Adrenal gland (tissue), 9 donors: ENCODE measurements at regions not wholly inside any gene's neighbourhood (a gene's known extent, or its start where the extent isn't known, plus 50 kb on each side); places are given as distances from the start of the nearest gene placed in this dataset.

Source experiments
- DNase-seq, 7 donors: peaks; one replicate each; pipeline ENCODE4 v3.0.0-alpha.2; 2019 to 2020
- H3K27ac ChIP-seq, 5 donors: fragments of 200-600 bp; sonication (generic) in 4 of 5; 1 replicate in 3 of 5; 2 replicates in 2 of 5; pipeline versions ENCODE4 v1.5.1 to v1.8.0; 2016 to 2020; ENCODE audit warnings: mild to moderate bottlenecking in 1 of 5
- H3K27me3 ChIP-seq: fragments of 200-600 bp; 2 replicates; pipeline ENCODE4 v1.8.0; 2021
- H3K36me3 ChIP-seq, 2 donors: fragments of 200-600 bp; replicated peaks in 1 of 2; 1 replicate in 1 of 2; 2 replicates in 1 of 2; pipeline versions ENCODE4 v1.5.1 to v1.8.0; 2018 to 2022
- H3K4me1 ChIP-seq, 2 donors: fragments of 200-600 bp; replicated peaks in 1 of 2; 1 replicate in 1 of 2; 2 replicates in 1 of 2; pipeline versions ENCODE4 v1.5.1 to v1.8.0; 2018 to 2021
- H3K4me3 ChIP-seq, 4 donors: fragments of 200-600 bp; sonication (generic) in 3 of 4; one replicate each; pipeline ENCODE4 v1.5.1; 2016 to 2018
- H3K9me3 ChIP-seq, 3 donors: fragments of 200-600 bp; sonication (generic) in 1 of 3; replicated peaks in 1 of 3; 1 replicate in 2 of 3; 2 replicates in 1 of 3; pipeline versions ENCODE4 v1.5.1 to v1.8.0; 2016 to 2021
- POLR2A ChIP-seq, 2 donors: fragments of 450-650 bp; IDR thresholded peaks; one replicate each; pipeline ENCODE4 v1.6.1; 2017; ENCODE audit warnings: antibody characterized with exemption in 2 of 2, mild to moderate bottlenecking in 2 of 2, moderate library complexity in 1 of 2
- WGBS, 4 donors: extraction: QIAGEN DNeasy Blood & Tissue Kit in 2 of 4; methylation state at CpG; one replicate each; pipeline versions ENCODE4 v1.1.5 to v1.1.7; 2013 to 2017; 5-methylcytosine and 5-hydroxymethylcytosine counted together
- intact Hi-C, 2 donors: fragments of 100-400 bp; cut with DNase I; formaldehyde crosslinking; loops; one replicate each; pipeline versions ENCODE4 v1.14.1 to v1.15.0; 2022 to 2023
- TF ChIP-seq, protein P1 (sequence below), 6 experiments: fragments of 450-650 bp in 4 of 6; fragments of 200-600 bp in 2 of 6; sonication (generic) in 1 of 6; IDR thresholded peaks; 1 replicate in 5 of 6; 2 replicates in 1 of 6; pipeline versions ENCODE4 v1.5.1 to v1.8.0; 2016 to 2021; ENCODE audit warnings: antibody characterized with exemption in 6 of 6, mild to moderate bottlenecking in 2 of 6, moderate library complexity in 1 of 6
- donor health status: healthy with polysubstance abuse.
- donor health status: Bipolar disorder and iron deficiency.
- donor health status: DM: yes; HTN: yes; CAD: no.
- donor health status: DM: no; HTN: no; CAD: no.
- donor health status: DM: no; HTN: no; CAD: no.

DNA sequence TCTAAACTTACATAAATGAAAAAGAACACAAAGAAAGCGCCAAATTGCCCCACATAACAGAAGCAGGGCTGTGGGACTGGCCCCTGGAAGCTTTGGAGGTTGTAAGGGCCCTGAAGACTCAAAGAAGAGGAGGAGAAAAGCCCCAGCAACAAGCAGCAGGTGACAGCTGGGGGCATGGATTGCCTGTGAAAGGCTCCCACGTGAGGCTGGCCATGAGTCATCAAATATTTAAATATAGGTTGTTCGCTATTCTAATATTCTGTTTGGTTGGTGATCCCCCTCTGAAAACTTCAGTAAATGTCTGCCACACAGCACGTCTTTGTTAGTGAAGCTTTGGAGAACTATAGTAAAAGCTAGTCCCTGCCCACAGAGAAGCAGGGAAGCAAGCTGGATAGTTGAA lies 132.4 kb downstream of the MREG start:
- Histone ChIP-seq H3K27me3 (no peaks in the 10 kb centered on the region), H3K36me3 (no peaks in the 10 kb centered on the region), H3K9me3 (no peaks in the 10 kb centered on the region), H3K4me3 (no peak overlapping the region), H3K27ac (no peak overlapping the region), H3K4me1 (no peaks in the 10 kb centered on the region)
- TF ChIP-seq, protein P1, sequence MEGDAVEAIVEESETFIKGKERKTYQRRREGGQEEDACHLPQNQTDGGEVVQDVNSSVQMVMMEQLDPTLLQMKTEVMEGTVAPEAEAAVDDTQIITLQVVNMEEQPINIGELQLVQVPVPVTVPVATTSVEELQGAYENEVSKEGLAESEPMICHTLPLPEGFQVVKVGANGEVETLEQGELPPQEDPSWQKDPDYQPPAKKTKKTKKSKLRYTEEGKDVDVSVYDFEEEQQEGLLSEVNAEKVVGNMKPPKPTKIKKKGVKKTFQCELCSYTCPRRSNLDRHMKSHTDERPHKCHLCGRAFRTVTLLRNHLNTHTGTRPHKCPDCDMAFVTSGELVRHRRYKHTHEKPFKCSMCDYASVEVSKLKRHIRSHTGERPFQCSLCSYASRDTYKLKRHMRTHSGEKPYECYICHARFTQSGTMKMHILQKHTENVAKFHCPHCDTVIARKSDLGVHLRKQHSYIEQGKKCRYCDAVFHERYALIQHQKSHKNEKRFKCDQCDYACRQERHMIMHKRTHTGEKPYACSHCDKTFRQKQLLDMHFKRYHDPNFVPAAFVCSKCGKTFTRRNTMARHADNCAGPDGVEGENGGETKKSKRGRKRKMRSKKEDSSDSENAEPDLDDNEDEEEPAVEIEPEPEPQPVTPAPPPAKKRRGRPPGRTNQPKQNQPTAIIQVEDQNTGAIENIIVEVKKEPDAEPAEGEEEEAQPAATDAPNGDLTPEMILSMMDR (IDR thresholded peaks at IDR 0.05): no peak
- no peak for TF ChIP-seq POLR2A (IDR thresholded peaks at IDR 0.05)
- DNase-seq: no peak
- intact Hi-C loops: no loop called here
- WGBS, 4 donors: 73 to 88% (median 86%) methylated on average over 4 of the region's 4 CpGs

- DNase-seq: no peak
- H3K27me3 ChIP-seq: no peaks in the 10 kb centered on the region
- H3K27ac ChIP-seq: no peak overlapping the region
- WGBS, 4 donors: 69 to 90% (median 83%) methylated on average over 8 of the region's 8 CpGs
- H3K9me3 ChIP-seq: no peaks in the 10 kb centered on the region
- no peaks in the 10 kb centered on the region for H3K4me1 ChIP-seq
- H3K36me3 ChIP-seq: no peaks in the 10 kb centered on the region
- intact Hi-C loops: no loop called here
- TF ChIP-seq, protein P1 (IDR thresholded peaks at IDR 0.05): no peak
- no peak for TF ChIP-seq POLR2A (IDR thresholded peaks at IDR 0.05)
- no peak overlapping the region for H3K4me3 ChIP-seq
Measured at GRCh38 chr2:215879977-215880940, 133.1 kb downstream of the MREG start.

DNA sequence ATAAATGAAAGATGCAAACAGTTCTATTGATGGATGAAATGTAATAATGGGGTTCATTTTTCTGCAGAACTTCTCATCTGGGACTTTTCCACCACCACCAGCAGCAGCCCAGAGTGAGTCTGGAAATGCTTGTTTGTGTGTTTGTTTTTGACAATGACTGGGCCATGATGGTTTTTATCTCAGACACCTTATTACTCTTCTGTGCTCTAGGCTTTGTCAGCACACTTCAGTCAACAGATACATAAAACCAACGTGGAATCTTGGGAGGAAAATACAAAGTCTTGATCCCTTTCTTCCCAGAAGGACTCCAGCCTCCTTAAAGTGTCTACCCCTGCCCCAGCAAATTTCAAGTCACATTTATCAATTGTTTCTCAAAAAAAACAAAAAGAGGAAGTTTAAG lies 134.0 kb downstream of the MREG start:
- DNase-seq: no peak
- intact Hi-C loops: no loop called here
- no peaks in the 10 kb centered on the region for H3K4me1 ChIP-seq

DNA sequence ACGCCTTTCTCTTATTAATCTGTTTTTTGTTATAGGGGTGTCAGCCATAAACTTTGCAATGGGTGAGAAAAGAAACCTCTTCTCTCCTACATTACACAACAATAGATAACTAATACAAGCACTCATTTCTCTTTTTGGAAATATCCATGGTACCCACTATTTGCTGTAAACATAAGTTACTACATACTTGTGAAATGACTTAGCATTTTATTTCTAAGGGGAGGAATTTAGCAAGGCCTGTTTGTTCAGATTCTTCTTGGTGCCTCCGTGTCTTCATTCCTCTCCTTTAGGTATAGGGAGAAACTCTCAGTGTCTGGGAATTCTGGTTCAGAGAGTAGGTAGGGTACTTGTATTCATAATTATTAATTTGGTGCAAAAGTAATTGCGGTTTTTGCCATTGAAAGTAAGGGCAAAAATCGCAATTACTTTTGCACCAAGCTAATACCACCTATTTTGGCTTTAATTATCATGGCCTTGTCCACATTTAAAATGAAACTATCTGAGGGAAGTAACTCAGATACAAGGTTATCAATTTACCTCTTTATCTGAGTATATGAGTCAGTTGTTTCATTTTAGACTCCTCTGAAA lies 134.8 kb downstream of the MREG start:
- Histone ChIP-seq H3K9me3 (no peaks in the 10 kb centered on the region), H3K27ac (no peak overlapping the region), H3K4me3 (no peak overlapping the region), H3K36me3 (no peaks in the 10 kb centered on the region), H3K27me3 (no peaks in the 10 kb centered on the region), H3K4me1 (no peaks in the 10 kb centered on the region)
- WGBS, 4 donors: 80 to 89% (median 87%) methylated on average over 4 of the region's 4 CpGs
- intact Hi-C loops: no loop called here
- no peak for DNase-seq
- TF ChIP-seq POLR2A (IDR thresholded peaks at IDR 0.05): no peak

More for the DNA sequence above, 134.0 kb downstream of the MREG start:
- no peaks in the 10 kb centered on the region for H3K27me3 ChIP-seq
- H3K36me3 ChIP-seq: no peaks in the 10 kb centered on the region
- no peak overlapping the region for H3K4me3 ChIP-seq
- TF ChIP-seq, protein P1 (IDR thresholded peaks at IDR 0.05): no peak
- no peak for TF ChIP-seq POLR2A (IDR thresholded peaks at IDR 0.05)
- no peak overlapping the region for H3K27ac ChIP-seq
- H3K9me3 ChIP-seq: no peaks in the 10 kb centered on the region
- WGBS, 4 donors: 33 to 78% (median 59%) methylated on average over 1 of the region's 1 CpG
